NCI-H446 (cell line): ENCODE measurements at regions not wholly inside any gene's neighbourhood (a gene's known extent, or its start where the extent isn't known, plus 50 kb on each side); places are given as distances from the start of the nearest gene placed in this dataset.

Experiments
- DNase-seq, 2 experiments: peaks; one replicate each; lab custom pipeline; 2025; lab: John Stamatoyannopoulos, UW

DNA sequence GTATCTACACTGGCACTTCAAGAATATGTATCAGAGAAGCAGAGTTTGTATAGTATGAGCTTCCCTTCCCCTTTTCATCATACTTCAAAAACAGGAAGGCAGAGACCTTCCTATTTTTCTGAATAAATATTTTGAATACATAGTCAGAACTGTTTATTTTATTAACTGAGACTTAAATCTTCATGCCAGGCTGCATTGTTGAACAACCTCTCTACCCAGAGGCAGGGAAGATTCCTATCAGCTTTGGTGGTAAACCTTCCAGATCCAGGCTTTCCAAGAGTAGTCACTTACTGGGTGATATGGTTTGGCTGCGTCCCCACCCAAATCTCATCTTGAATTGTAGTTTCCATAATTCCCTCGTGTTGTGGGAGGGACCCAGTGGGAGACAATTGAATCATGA lies 217.4 kb upstream of the ATP11B start:
- DNase-seq, result no peak

DNA sequence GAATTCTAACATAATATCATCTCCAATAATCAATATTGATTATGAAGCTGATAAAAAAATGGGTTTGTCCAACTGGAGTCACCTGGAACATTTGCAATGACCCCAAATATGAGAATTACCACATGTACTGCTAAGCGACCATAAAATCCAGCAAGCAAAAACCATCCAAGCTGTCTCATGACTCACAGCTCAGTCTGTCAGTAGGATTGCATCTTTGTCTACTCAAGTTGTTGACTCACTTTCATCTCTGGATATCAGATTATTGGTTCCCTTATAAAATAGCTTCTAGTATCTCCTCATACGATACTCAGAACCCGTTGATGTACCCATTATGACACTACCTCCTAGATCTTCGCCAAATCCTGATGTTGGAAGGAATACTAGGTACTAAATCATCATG lies 209.8 kb upstream of the ATP11B start:
- DNase-seq, result no peak

DNA sequence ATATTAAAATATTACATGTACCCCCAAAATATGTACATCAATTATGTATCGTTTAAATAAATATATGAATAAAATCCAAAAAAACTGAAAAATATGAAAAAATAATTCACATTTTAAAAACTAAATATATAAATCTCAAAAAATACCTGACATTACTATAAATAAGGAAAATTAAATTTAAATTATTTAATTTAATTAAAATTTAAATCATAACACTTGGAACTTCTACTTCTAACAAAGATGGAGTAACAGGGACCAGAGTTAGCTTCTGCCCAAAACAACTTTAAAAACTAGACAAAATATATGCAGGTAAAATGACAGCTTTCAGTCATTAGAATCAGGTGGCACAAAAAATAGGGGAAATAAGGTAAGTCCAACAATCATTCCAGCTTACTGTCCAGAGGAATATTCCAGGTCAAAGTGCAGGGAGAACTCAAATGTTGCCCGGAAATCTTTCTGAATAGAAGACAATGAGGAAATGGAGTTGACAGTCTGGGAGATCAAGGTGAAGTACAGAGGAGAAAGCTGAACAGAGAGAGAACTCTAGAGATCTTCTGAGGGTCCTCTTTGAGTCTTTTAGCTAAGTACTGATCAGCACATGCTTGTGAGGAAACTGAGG lies 207.7 kb upstream of the ATP11B start:
- DNase-seq, result no peak

DNA sequence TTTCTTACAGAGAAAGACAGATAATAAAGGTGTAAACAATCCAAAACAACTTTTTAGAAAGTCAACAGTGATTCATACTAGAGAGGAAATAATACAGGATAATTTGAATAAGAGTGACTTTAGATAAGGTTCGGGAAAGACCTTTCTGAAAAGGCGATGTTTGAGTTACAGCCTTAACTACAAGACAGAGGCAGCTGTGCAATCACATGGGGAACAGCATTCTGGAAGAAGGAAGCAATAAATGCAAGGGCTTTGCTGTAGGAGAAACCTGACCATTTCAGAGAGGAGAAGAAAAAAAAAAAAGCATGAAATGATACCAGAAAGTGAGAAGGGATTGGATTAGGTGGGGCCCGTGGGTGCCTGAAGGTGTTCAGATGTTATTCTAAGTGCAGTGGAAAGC lies 200.6 kb upstream of the ATP11B start:
- no peak for DNase-seq

DNA sequence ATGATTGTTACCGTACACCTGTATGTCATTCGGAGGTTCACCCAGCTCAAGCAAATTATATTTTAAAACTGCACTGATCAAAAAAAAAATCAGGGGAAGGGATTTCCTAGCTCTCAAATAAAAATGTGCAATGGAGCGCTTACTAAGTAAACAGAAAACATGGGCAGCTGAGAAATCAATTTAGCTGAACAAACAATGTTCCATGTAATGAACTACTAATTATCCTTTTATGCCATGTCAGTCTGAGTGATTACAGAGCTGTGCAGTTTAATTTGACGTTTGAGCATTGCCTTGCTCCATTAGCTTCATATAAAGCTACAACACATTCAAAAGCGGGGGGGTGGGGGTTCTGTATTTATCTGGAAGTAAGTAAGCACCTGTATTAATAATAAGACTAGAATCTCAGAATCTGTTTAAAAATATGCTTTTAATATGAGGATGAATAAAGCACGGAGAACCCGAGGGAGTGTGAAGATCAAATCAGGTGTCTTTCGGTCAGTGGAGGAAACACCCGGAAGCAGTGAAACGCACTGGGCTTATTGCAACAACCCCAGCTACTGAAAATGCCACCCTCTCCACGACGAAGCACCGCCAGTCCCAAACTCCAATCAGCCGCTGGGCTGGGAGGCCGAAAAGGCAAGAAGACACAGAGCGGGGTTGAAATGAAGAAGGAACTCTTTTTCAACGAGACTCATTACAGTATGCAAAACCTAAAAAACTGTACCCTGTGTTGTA lies 196.5 kb upstream of the ATP11B start:
- DNase-seq, result no peak

DNA sequence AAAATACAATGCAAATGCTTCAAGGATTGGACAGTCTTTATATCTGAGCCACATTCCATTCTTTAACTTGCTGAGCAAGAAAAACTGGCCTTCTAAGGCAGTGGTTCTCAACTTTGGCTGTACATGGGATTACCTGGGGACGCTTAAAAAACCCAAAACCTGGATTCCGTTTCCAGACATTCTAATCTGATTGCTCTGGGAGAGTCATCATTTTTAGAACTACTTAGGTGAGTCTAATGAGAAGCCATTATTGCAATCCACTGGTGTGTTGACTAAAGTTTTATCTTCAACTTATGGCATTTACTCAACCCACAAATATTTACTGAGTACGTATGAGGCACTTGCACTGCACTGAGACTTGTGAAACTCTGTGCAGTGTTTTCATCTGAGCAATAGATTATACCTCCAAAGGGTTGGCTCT lies 195.7 kb upstream of the ATP11B start:
- DNase-seq, result no peak

DNA sequence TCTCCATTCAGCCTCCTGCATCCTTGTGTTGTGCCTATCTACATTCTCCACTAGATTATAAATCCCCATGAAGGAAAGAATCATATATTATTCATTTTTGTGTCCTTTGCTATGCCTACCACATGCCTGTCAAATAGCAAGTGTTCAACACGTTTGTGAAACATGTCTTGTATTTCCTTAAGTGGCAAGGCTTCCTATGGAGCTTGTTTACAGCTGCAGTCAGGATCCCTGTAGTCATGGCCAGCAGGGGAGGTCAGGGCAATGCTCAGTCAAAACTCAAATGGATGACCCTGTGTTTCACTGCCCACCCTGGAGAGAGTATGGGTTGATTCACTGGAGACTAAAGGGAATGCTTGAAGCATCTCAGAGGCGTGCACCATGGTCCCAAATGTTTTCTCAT lies 191.7 kb upstream of the ATP11B start:
- DNase-seq, result no peak

DNA sequence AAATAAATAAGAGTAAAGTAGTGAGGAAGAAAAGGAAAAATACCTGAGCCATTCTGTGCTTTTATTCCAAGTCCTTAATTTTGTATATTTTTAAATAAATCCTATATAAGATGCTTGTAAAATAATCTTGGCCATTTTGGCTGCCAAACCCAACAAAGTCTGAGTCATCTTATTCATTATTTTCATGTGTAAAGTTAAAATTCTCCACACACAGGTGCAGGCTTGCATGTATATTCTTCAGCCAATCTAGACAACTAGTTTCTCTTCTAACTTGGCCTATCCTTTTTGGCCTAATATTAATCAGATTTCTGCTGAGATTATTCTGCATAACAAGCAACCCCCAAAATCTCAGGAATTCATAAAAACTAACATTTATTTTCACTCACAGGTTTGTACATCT lies 189.8 kb upstream of the ATP11B start:
- DNase-seq, result no peak

DNA sequence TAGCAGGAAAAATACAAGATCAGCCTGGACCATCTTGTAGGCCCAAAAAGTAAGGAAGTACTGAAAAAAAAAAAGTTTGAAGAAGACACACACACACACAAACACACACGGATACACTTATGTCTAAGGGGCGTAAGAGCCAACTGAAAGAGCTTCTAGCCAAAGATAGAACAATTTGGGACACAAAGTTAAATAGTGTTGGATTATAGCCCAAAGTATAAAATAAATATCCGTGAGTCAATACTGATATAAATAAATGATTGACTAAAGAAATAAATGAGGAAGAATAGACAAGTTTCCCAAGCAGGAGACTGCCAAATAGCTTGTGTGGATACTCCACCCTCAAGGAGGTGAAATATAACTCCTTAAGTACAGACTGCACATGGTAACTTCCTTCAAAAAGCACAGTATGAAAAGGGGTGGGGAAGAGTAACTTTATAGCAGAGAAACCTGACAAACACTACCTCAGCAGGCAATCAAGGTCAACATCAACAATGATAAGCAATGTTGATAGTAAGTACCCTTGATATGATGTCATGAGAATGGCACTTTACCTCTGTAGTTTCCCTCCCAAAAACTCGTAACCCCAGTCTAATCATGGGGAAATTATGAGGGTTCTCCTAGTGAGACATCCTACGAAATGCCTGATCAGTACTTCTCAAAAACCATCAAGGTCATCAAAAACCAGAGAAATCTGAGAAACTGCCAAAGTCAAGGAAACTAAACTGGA lies 187.3 kb upstream of the ATP11B start:
- no peak for DNase-seq

DNA sequence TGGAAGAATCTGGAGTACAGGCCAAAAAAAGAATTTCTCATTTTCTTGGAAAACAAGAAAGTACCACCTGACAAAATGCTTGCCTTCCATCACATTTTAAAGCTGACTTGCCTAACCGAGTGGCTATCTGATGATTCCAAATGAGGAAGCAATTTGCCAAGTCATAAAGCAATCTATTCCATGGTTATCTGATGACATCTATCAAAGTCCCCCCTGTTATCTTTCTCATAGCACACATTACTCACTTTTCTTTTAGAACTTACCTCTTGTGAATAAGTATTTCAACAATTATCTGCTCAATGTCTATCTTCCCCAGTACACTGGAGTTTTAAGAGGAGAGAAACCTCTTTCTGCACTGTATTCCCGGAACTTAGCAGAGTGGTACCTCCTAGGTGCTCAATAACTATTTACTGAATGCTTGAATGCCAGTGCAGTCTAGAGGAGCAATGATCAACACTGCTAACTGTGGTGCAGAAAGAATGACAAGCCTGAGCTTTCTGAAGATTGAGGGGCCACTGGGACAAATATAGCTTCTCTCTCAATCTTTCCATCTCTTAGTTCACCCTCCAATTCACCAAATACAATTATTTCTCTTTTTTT lies 186.3 kb upstream of the ATP11B start:
- no peak for DNase-seq

DNA sequence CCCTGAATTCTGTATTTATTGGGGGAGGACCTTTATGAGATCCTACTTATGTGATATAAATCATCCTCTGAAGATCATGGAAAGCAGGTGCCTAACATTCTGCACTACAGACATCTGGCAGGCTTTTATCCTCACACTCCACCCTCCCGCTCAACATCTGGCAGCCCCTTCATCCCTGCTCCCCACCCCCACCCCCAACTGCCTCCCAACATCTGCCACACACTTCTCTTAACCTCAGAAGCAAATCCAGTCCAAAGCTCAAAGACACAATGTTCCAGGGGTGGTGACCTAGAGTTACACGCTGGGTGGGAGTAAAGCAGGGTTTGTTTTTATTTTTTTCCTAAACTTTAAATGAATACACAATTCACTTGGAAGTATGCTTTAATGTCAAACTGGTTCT lies 184.5 kb upstream of the ATP11B start:
- no peak for DNase-seq

DNA sequence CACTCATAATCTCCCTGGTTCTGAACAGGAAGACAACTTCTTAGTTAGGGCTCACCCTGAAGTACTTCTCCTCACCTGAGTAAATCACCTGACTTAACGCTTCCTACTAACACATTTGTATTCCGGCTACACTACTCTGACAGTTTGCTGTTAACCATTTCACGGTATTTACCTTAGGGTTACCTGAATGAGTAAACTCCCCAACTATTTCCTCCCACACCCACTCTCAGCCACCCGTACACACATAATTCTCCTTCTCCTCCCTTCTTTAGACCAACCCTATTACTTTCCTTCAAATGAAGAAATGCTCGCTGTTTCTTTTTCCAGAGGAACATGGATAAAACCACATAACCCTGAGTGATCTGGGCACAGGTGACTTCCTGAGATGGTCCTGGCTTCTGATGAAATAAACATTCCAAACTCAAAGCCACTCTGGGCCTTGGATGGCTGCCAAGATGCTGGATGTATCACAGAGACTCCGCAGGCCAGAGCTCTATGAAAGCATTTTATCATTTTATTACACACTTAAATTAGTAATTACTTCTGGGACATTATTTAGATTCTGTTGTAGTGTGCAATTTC lies 183.6 kb upstream of the ATP11B start:
- peak in 1 of 2 experiments; percentile 31 for DNase-seq

DNA sequence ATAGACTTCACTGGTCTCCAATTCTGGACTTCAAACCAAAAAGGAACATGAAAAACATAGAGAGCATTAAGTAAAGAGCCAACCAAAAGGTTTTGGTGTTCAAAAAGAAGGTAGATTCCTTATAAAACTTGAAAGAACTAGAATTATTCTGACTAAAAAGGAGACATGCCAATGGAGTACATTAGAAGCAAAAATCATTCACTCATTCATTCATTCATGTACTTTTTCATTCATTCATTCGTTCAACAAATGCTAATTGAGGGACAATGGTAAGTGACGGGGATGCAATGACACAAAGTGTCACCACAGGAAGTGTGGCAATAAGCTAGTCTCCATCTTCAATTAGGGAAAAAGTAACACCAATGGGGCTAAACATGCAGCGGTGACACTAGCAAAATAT lies 181.0 kb upstream of the ATP11B start:
- DNase-seq, result no peak

DNA sequence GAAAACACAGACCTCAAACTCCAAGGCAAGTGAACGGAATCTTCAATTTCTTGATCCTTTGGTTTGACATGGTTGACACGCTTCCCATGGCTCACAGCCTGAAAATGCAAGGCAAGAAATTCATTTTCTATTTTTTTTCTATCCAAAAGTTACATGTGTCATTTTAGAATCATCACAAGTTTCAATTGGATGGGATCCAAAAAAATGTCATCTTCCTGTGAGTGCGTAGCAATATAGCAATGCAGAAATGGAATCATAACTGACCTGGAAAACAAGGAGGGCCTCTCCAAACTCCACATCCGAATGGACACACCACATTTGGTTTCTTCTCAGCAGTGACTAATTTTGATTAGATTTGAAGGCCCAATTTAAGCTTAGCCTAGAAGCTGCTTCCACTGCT lies 175.8 kb upstream of the ATP11B start:
- DNase-seq, result no peak

DNA sequence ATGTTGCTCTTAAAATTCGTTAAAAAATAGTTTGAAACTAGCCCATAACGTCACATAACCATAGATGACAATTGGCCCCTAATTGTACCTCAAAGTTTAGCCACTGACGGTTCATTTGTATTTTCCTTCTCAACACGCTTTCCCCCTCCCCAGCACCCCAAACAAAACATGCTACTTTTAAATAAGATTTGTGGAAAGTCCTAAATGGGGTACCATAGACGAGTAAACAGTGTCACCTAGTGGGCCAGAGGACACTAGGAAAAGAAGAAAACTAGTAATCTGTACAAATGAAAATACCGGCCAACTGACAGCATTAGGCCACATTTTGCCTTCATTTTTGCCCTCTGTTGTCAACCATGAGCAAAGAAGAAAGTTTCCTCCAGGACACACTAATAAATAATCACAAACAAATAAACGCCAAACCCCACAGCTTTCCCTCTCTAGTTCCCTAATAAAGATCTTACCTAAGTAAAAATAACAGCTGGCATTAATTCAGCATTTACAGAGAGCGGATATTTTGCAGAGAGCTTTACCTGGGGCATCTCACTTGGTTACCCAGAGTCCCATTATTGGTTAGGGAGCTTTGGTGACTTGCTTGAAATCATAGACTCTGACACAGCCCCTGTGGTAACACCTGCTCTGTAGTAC lies 175.1 kb upstream of the ATP11B start:
- peak; percentile 29 to 67 for DNase-seq

DNA sequence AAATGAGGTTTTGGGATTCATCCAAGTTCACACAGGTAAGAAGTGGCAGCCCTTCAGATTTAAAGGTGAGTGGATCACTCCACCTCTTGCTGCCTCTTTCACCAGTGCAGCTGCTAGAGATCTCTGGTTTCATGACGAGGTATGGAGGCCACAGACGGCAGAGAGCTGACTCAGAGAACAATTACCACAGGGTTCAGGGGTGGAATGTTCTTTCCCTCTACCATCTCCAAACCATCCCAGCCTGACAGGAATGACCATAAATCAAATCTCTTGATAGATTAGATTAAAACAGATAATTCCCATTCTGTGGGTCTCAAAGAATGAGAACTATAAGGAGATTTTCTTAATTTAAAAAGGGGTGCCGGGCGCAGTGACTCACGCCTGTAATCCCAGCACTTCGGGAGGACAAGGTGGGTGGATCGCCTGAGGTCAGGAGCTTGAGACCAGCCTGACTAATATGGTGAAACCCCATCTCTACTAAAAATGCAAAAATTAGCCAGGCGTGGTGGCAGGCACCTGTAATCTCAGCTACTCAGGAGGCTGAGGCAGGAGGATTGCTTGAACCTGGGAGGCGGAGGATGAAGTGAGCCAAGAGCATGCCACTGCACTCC lies 174.2 kb upstream of the ATP11B start:
- DNase-seq, result no peak

DNA sequence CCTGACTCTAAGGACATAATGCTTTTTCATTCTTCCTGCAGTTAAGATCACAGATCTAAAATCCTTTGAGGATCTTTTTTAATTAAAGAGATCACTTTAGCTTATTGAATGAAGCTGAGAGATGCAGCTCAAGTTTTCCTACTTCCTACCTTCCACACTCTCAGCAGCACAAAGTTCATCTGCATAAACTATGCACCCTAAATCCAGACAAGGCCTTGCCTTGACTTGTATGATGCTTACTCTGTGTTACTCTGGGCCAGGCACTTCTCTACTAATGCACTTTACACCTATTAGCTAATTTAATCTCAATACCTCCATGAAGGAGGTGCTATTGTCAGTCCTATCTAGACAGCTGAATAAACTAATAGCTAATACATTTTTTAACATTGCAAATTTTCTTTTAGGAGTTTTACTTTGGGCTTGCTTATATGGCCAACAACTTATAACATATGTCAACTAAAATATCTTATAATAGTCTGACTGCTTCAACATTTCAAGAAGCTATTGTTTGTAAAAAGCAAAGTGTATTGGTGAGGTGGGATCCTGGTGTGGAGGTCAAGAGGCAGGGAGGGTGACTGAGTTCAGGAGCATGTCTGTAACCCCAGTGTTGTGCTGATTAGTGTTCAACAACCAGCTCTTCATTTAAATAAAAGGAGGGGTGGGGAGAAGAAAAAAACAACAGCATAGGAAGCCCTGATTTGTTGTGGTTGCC lies 172.4 kb upstream of the ATP11B start:
- no peak for DNase-seq

DNA sequence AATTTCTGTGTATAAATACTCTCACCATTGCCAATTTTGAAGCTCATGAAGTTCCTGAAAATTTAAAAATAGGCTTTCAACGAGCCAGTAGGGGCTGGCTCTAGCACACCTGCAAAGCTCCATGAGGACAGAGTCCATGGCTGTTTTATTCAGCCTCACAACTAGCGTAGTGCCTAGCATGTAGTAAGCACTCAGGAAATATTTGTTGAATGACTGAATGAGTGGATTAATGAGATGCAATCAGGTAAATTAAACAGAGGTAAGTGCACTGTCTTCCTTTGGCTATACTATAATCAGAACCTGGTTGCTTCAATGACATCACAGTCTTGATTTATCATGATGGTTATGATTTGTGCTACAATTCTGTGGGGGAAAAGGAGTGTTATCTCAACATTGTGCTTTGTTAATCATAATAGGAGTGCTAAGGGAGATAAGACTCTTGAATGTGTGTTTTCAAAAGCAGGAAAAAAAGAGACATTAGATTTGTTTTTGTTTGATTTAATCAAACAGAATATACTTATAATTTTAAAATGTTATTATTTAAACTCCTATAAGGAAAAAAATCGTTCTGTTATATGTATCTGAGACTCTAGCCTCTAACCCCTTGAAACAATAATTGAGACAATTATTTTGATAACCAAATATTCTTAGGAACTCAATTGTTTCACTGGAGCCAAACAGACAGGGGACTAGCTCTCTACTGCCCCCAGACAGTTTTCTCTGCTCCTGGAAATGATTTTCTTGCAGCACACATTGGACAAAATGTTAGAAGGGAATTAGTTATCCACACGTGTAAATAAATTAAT lies 171.7 kb upstream of the ATP11B start:
- peak in 1 of 2 experiments; percentile 12 for DNase-seq

DNA sequence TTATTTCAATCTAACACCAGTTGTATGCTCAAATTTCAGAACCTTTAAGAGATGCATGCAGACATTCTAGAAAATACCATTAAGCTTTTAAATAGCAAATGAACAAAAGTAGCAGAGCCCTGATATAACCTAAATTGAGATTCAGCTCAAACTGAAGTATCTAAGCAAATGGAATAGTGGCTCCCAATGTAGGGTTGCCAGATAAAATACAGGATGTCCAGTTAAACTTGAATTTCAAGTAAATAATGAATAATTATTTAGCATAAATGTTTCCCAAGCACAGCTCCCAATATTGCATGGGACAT lies 171.1 kb upstream of the ATP11B start:
- DNase-seq, result no peak
